ENCODE measurements at regions not wholly inside any gene's neighbourhood (a gene's known extent, or its start where the extent isn't known, plus 50 kb on each side); places are given as distances from the start of the nearest gene placed in this dataset.
A peak's percentile ranks its signal among the peaks of the same experiment; 100 is the strongest.

DNA sequence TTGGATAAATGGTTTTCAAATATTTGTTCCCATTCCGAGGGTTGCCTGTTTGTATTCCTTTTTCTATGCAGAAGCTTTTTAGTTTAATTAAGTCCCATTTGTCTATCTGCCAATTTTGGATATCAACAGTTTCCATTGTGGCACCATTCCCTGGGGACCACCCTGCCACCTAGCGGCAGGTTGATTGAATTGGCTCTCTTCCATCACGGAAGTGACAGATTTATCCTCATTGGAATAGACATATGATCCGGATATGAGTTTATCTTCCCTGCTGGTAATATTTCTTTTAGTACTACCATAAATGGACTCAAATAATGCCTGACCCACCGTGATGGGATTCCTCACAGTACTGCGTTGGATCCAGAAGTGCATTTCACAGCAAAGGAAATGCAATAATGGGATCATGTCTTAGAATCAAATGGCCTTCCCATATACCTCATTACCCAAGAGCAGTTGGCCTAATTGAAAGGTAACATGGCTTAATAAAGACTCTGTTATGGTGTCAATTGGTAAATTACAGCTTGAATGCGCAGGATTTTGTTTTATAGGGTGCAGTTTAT lies 327.0 kb downstream of the BMP2 start (continued):
- no peak for TF ChIP-seq E2F5 (CRISPR knock-in tag; conservative IDR thresholded peaks at IDR 0.05)
- no peak for TF ChIP-seq HNF4A (CRISPR knock-in tag; IDR thresholded peaks at IDR 0.05)
- TF ChIP-seq DNMT1 (CRISPR knock-in tag; IDR thresholded peaks at IDR 0.05) = no peak
- TF ChIP-seq, protein P1, sequence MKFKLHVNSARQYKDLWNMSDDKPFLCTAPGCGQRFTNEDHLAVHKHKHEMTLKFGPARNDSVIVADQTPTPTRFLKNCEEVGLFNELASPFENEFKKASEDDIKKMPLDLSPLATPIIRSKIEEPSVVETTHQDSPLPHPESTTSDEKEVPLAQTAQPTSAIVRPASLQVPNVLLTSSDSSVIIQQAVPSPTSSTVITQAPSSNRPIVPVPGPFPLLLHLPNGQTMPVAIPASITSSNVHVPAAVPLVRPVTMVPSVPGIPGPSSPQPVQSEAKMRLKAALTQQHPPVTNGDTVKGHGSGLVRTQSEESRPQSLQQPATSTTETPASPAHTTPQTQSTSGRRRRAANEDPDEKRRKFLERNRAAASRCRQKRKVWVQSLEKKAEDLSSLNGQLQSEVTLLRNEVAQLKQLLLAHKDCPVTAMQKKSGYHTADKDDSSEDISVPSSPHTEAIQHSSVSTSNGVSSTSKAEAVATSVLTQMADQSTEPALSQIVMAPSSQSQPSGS (CRISPR knock-in tag; IDR thresholded peaks at IDR 0.05) = no peak
- no peak for TF ChIP-seq ZNF446 (CRISPR knock-in tag; IDR thresholded peaks at IDR 0.05)
- no peak for TF ChIP-seq FOXP1 (IDR thresholded peaks at IDR 0.05)
- no peak for TF ChIP-seq FOXP1 (CRISPR knock-in tag; IDR thresholded peaks at IDR 0.05)
- no peak for TF ChIP-seq SMYD3 (CRISPR knock-in tag; IDR thresholded peaks at IDR 0.05)
- TF ChIP-seq SMC3 (IDR thresholded peaks at IDR 0.05; ENCODE audit: low read length) = peak; percentile 54; the same call in 1 of the 2 replicates
- no peak for TF ChIP-seq ZMAT3 (CRISPR knock-in tag; conservative IDR thresholded peaks at IDR 0.05)
- TF ChIP-seq TMF1 (CRISPR knock-in tag; IDR thresholded peaks at IDR 0.05; ENCODE audit: low read depth) = no peak
- peak; percentile 37; the same call in 1 of the 2 replicates for TF ChIP-seq RAD21 (CRISPR knock-in tag; IDR thresholded peaks at IDR 0.05)
- TF ChIP-seq EHMT2 (IDR thresholded peaks at IDR 0.05; ENCODE audit: borderline replicate concordance, low read depth, low read length) = no peak
- no peak for TF ChIP-seq ZNF510 (CRISPR knock-in tag; IDR thresholded peaks at IDR 0.05; ENCODE audit: low read depth)
- TF ChIP-seq ELF1 (CRISPR knock-in tag; IDR thresholded peaks at IDR 0.05) = peak; percentile 60
- TF ChIP-seq, protein P2, sequence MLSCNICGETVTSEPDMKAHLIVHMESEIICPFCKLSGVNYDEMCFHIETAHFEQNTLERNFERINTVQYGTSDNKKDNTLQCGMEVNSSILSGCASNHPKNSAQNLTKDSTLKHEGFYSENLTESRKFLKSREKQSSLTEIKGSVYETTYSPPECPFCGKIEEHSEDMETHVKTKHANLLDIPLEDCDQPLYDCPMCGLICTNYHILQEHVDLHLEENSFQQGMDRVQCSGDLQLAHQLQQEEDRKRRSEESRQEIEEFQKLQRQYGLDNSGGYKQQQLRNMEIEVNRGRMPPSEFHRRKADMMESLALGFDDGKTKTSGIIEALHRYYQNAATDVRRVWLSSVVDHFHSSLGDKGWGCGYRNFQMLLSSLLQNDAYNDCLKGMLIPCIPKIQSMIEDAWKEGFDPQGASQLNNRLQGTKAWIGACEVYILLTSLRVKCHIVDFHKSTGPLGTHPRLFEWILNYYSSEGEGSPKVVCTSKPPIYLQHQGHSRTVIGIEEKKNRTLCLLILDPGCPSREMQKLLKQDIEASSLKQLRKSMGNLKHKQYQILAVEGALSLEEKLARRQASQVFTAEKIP (CRISPR knock-in tag; IDR thresholded peaks at IDR 0.05; ENCODE audit: borderline replicate concordance) = no peak
- TF ChIP-seq ARID3A (IDR thresholded peaks at IDR 0.05; ENCODE audit: low read depth, low read length) = 0 out of 2 replicates have a peak, but pooled peaks have one; percentile 47
- TF ChIP-seq SP1 (IDR thresholded peaks at IDR 0.05) = no peak
- no peak for TF ChIP-seq SP1 (CRISPR knock-in tag; IDR thresholded peaks at IDR 0.05)
- TF ChIP-seq AHDC1 (CRISPR knock-in tag; IDR thresholded peaks at IDR 0.05; ENCODE audit: borderline replicate concordance) = no peak
- TF ChIP-seq PITX1 (CRISPR knock-in tag; IDR thresholded peaks at IDR 0.05) = no peak
- TF ChIP-seq ZBTB38 (CRISPR knock-in tag; IDR thresholded peaks at IDR 0.05) = no peak
